Central memory CD8-positive, alpha-beta T cell (primary cell): ENCODE measurements at regions not wholly inside any gene's neighbourhood (a gene's known extent, or its start where the extent isn't known, plus 50 kb on each side); places are given as distances from the start of the nearest gene placed in this dataset.
"Not testable (repeated sequence)": the region's sequence is repeated elsewhere in the genome, so short reads cannot be mapped to it uniquely, and the experiment has no call there.

Source experiments
- ATAC-seq: fragments of 150-1000 bp; cut with Tn5 transposase; replicated peaks from 2 replicates; pipeline ENCODE4 v1.10.0; 2022; ENCODE audit warnings: mild to moderate bottlenecking, moderate FRiP score, moderate number of reproducible peaks; ENCODE audit not compliant: poor library complexity, severe bottlenecking; ENCODE audit errors: extremely low read depth
- DNase-seq, 2 donors: peaks; one replicate each; pipeline ENCODE4 v3.0.0; 2021; ENCODE audit warnings: low spot score in 2 of 2
- H3K27ac Mint-ChIP-seq: one replicate; pipeline ENCODE4 v1.8.0; 2022; ENCODE audit warnings: low read depth, mild to moderate bottlenecking, moderate library complexity, mixed read lengths
- H3K27me3 Mint-ChIP-seq: one replicate; pipeline ENCODE4 v1.8.0; 2022; ENCODE audit warnings: mixed read lengths
- H3K36me3 Mint-ChIP-seq: one replicate; pipeline ENCODE4 v1.8.0; 2022; ENCODE audit warnings: mild to moderate bottlenecking, moderate library complexity, mixed read lengths; ENCODE audit not compliant: insufficient read depth
- H3K4me1 Mint-ChIP-seq: one replicate; pipeline ENCODE4 v1.8.0; 2022; ENCODE audit warnings: mixed read lengths
- H3K4me3 Mint-ChIP-seq: one replicate; pipeline ENCODE4 v1.8.0; 2022; ENCODE audit warnings: mild to moderate bottlenecking, moderate library complexity, mixed read lengths
- H3K9me3 Mint-ChIP-seq: one replicate; pipeline ENCODE4 v1.8.0; 2022; ENCODE audit warnings: mixed read lengths

- H3K4me1 Mint-ChIP-seq, result no peaks in the 10 kb centered on the region
- no peak for ATAC-seq
Measured at GRCh38 chr2:51291762-51292551, 260.0 kb upstream of the NRXN1 start.

GRCh38 chr2:51290725-51291124, 258.8 kb upstream of the NRXN1 start:
- peaks cover 30% of the 10 kb centered on the region for H3K9me3 Mint-ChIP-seq
- ATAC-seq (no peak), DNase-seq (no peak)
- H3K4me1 Mint-ChIP-seq, result no peaks in the 10 kb centered on the region
- H3K4me3 Mint-ChIP-seq, result no peak overlapping the region
- H3K36me3 Mint-ChIP-seq, result no peaks in the 10 kb centered on the region
- no peak overlapping the region for H3K27ac Mint-ChIP-seq
- no peaks in the 10 kb centered on the region for H3K27me3 Mint-ChIP-seq

More at GRCh38 chr2:51291762-51292551, 260.0 kb upstream of the NRXN1 start:
- Mint-ChIP-seq H3K27me3 (no peaks in the 10 kb centered on the region), H3K36me3 (no peaks in the 10 kb centered on the region), H3K4me3 (no peak overlapping the region), H3K27ac (no peak overlapping the region), H3K9me3 (peaks cover 23% of the 10 kb centered on the region)
- no peak for DNase-seq

- DNase-seq (no peak), ATAC-seq (no peak)
- H3K27ac Mint-ChIP-seq, result no peak overlapping the region
- H3K9me3 Mint-ChIP-seq, result peaks cover 24% of the 10 kb centered on the region
- no peaks in the 10 kb centered on the region for H3K36me3 Mint-ChIP-seq
- H3K27me3 Mint-ChIP-seq, result no peaks in the 10 kb centered on the region
- H3K4me3 Mint-ChIP-seq, result no peak overlapping the region
- H3K4me1 Mint-ChIP-seq, result no peaks in the 10 kb centered on the region
Measured at GRCh38 chr2:51289045-51289444, 257.1 kb upstream of the NRXN1 start.

GRCh38 chr2:51268191-51268590, 236.3 kb upstream of the NRXN1 start:
- DNase-seq (no peak), ATAC-seq (no peak)
- Mint-ChIP-seq H3K27ac (no peak overlapping the region), H3K9me3 (peaks cover 15% of the 10 kb centered on the region), H3K36me3 (no peaks in the 10 kb centered on the region), H3K4me3 (no peak overlapping the region), H3K27me3 (no peaks in the 10 kb centered on the region), H3K4me1 (no peaks in the 10 kb centered on the region)

- Mint-ChIP-seq H3K27ac (no peak overlapping the region), H3K27me3 (no peaks in the 10 kb centered on the region), H3K4me1 (no peaks in the 10 kb centered on the region), H3K36me3 (no peaks in the 10 kb centered on the region), H3K9me3 (peaks cover 17% of the 10 kb centered on the region), H3K4me3 (no peak overlapping the region)
- DNase-seq (no peak), ATAC-seq (no peak)
Measured at GRCh38 chr2:51265539-51265938, 233.6 kb upstream of the NRXN1 start.

GRCh38 chr2:51263951-51264350, 232.0 kb upstream of the NRXN1 start:
- Mint-ChIP-seq H3K4me1 (no peaks in the 10 kb centered on the region), H3K9me3 (peaks cover 17% of the 10 kb centered on the region), H3K27ac (no peak overlapping the region), H3K27me3 (no peaks in the 10 kb centered on the region), H3K4me3 (no peak overlapping the region), H3K36me3 (no peaks in the 10 kb centered on the region)
- DNase-seq (no peak), ATAC-seq (no peak)

GRCh38 chr2:51263101-51263500, 231.2 kb upstream of the NRXN1 start:
- not testable (repeated sequence) for H3K4me1 Mint-ChIP-seq, H3K36me3 Mint-ChIP-seq, H3K27ac Mint-ChIP-seq, H3K4me3 Mint-ChIP-seq, DNase-seq, ATAC-seq, H3K27me3 Mint-ChIP-seq
- peaks cover 25% of the 10 kb centered on the region for H3K9me3 Mint-ChIP-seq

GRCh38 chr2:51258301-51258700, 226.4 kb upstream of the NRXN1 start:
- Mint-ChIP-seq H3K9me3 (peaks cover 45% of the 10 kb centered on the region), H3K36me3 (no peaks in the 10 kb centered on the region), H3K27ac (no peak overlapping the region), H3K27me3 (no peaks in the 10 kb centered on the region), H3K4me3 (no peak overlapping the region), H3K4me1 (no peaks in the 10 kb centered on the region)
- ATAC-seq (no peak), DNase-seq (no peak)

GRCh38 chr2:51256736-51257135, 224.8 kb upstream of the NRXN1 start:
- no peaks in the 10 kb centered on the region for H3K4me1 Mint-ChIP-seq
- ATAC-seq, result no peak
- no peaks in the 10 kb centered on the region for H3K27me3 Mint-ChIP-seq

GRCh38 chr2:51251356-51251755, 219.4 kb upstream of the NRXN1 start:
- no peaks in the 10 kb centered on the region for H3K36me3 Mint-ChIP-seq
- peaks cover 26% of the 10 kb centered on the region for H3K9me3 Mint-ChIP-seq
- H3K27me3 Mint-ChIP-seq, result no peaks in the 10 kb centered on the region
- no peak overlapping the region for H3K27ac Mint-ChIP-seq
- no peak overlapping the region for H3K4me3 Mint-ChIP-seq
- no peak for ATAC-seq
- no peak for DNase-seq
- H3K4me1 Mint-ChIP-seq, result no peaks in the 10 kb centered on the region

More at GRCh38 chr2:51256736-51257135, 224.8 kb upstream of the NRXN1 start:
- Mint-ChIP-seq H3K27ac (no peak overlapping the region), H3K4me3 (no peak overlapping the region), H3K9me3 (peaks cover 42% of the 10 kb centered on the region), H3K36me3 (no peaks in the 10 kb centered on the region)
- no peak for DNase-seq

GRCh38 chr2:51247252-51247805, 215.4 kb upstream of the NRXN1 start:
- Mint-ChIP-seq H3K36me3 (no peaks in the 10 kb centered on the region), H3K27ac (no peak overlapping the region), H3K4me1 (no peaks in the 10 kb centered on the region), H3K27me3 (no peaks in the 10 kb centered on the region), H3K9me3 (peaks cover 11% of the 10 kb centered on the region), H3K4me3 (no peak overlapping the region)
- ATAC-seq, result no peak
- DNase-seq, result no peak

GRCh38 chr2:51243892-51244535, 212.1 kb upstream of the NRXN1 start:
- H3K36me3 Mint-ChIP-seq, result no peaks in the 10 kb centered on the region
- H3K27ac Mint-ChIP-seq, result no peak overlapping the region
- no peak overlapping the region for H3K4me3 Mint-ChIP-seq
- DNase-seq, result no peak
- peaks cover 6% of the 10 kb centered on the region for H3K9me3 Mint-ChIP-seq
- no peaks in the 10 kb centered on the region for H3K27me3 Mint-ChIP-seq
- no peaks in the 10 kb centered on the region for H3K4me1 Mint-ChIP-seq
- no peak for ATAC-seq
